ENCODE measurements at regions not wholly inside any gene's neighbourhood (a gene's known extent, or its start where the extent isn't known, plus 50 kb on each side); places are given as distances from the start of the nearest gene placed in this dataset.

- no peak for ATAC-seq (ENCODE audit: poor library complexity)
- ChIA-PET CTCF (no interaction called here), POLR2A (no interaction called here)
- Histone ChIP-seq H3K4me1 (ENCODE audit: insufficient read depth, low read length) (no peaks in the 10 kb centered on the region), H3K27ac (ENCODE audit: low read depth in 1 of 2, low read length in 2 of 2) (no peak overlapping the region), H3K4me3 (ENCODE audit: low read length) (no peak overlapping the region), H3K9me3 (ENCODE audit: control insufficient read depth in 1 of 2, insufficient read depth in 1 of 2, low read length in 2 of 2) (no peaks in the 10 kb centered on the region), H3K27me3 (ENCODE audit: control insufficient read depth in 1 of 2, insufficient read depth in 2 of 2, low read length in 2 of 2) (no peaks in the 10 kb centered on the region), H3K36me3 (ENCODE audit: insufficient read depth, low read length) (no peaks in the 10 kb centered on the region)
- H3K27me3 Mint-ChIP-seq, result no peaks in the 10 kb centered on the region
- H3K9me3 Mint-ChIP-seq, result no peaks in the 10 kb centered on the region
- H3K4me1 Mint-ChIP-seq (ENCODE audit: low read depth), result no peaks in the 10 kb centered on the region
- H3K4me3 Mint-ChIP-seq, result no peak overlapping the region
- intact Hi-C loops (cut with DNase I, micrococcal nuclease), result no loop called here
- no peak overlapping the region for H3K27ac Mint-ChIP-seq
- no peak for TF ChIP-seq CTCF (IDR thresholded peaks at IDR 0.05)
- DNase-seq, result no peak
- H3K36me3 Mint-ChIP-seq (ENCODE audit: low read depth), result no peaks in the 10 kb centered on the region
These were observed 102.1 kb upstream of the C1QTNF9B start for GRCh38 chr13:23999424-23999823.

DNA sequence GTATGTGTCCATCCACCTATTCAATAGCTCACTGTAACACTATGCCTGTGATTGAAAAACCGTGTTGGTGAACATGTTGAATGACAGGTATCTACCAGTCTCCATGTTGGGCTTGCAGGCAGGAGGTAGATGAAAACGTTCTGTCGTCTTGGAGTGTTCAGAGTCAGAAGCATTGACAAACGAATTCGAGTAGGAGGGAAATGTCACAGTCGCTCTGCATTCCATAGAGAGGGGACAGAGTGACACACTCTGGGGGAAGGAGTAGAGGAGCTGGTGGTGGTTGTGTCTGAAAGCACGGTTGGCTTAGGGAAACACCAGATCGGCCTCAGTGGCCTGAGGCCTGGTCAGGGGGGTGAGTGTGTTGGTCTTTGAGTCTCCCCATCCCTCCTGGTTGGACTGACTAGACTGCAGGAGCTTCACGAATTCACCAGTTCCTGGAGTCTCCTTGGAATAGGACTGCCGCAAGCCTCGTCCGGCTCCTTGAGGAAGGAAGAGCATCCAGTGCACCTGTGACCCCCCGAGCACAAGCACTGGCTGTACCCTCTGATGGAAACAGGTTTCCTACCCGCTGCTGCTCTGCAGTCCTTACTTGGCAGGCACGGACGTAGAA is 105.0 kb upstream of the C1QTNF9B start:
- no peak for DNase-seq
- POLR2A ChIA-PET, result no interaction called here
- Mint-ChIP-seq H3K4me1 (ENCODE audit: low read depth) (no peaks in the 10 kb centered on the region), H3K9me3 (no peaks in the 10 kb centered on the region), H3K27me3 (no peaks in the 10 kb centered on the region), H3K36me3 (ENCODE audit: low read depth) (no peaks in the 10 kb centered on the region), H3K27ac (no peak overlapping the region), H3K4me3 (no peak overlapping the region)
- CTCF ChIA-PET, result interaction anchor here (0.9 kb wide), 1 partner anchor 40 kb away, joined by 3 read pairs; no protein-coding TSS in a partner anchor
- H3K36me3 ChIP-seq (ENCODE audit: insufficient read depth, low read length), result no peaks in the 10 kb centered on the region
- TF ChIP-seq CTCF (IDR thresholded peaks at IDR 0.05), result no peak
- H3K4me3 ChIP-seq (ENCODE audit: low read length), result no peak overlapping the region
- no peaks in the 10 kb centered on the region for H3K4me1 ChIP-seq (ENCODE audit: insufficient read depth, low read length)
- intact Hi-C loops (cut with DNase I, micrococcal nuclease), result no loop called here
- ATAC-seq (ENCODE audit: poor library complexity), result no peak
- H3K27ac ChIP-seq (ENCODE audit: low read depth in 1 of 2, low read length in 2 of 2), result no peak overlapping the region
- H3K27me3 ChIP-seq (ENCODE audit: control insufficient read depth in 1 of 2, insufficient read depth in 2 of 2, low read length in 2 of 2), result no peaks in the 10 kb centered on the region
- H3K9me3 ChIP-seq (ENCODE audit: control insufficient read depth in 1 of 2, insufficient read depth in 1 of 2, low read length in 2 of 2), result no peaks in the 10 kb centered on the region

DNA sequence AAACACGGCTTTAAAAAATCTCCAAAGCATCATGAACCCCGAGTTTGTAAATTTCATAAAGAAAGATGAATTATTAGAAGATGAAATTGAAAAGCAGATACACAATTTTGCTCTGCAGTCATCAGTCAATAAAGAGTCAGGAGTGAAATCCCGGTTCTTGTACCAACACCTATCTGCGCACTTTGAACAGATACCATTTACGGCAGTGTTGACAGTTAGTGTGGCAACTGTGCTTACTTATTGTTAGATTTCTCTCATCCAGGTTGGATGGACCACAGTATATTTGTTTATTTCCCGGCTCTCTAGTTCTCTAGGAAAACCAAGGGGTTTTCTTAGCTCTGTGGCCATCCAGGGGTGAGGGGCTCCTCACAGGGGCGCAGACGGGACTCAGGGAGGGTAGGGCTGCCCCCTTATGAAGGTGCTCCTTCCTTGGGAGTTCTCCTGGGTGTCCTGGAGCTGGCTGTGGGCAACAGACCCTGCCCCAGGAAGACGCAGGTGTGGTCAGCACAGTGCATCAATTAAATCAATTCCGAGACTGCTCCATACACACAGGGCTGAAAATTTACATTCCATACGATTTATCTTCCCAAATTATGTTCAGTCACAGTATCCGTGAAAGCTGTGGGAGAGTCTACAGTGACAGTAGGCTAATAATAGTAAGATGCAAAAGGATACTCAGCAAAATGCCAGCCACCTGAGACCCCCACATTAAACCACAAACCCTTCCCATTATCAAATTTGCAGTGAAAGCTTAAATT is 107.0 kb upstream of the C1QTNF9B start:
- intact Hi-C loops (cut with DNase I, micrococcal nuclease), result no loop called here
- no peaks in the 10 kb centered on the region for H3K4me1 Mint-ChIP-seq (ENCODE audit: low read depth)
- POLR2A ChIA-PET, result no interaction called here
- Histone ChIP-seq H3K27me3 (ENCODE audit: control insufficient read depth in 1 of 2, insufficient read depth in 2 of 2, low read length in 2 of 2) (no peaks in the 10 kb centered on the region), H3K4me1 (ENCODE audit: insufficient read depth, low read length) (no peaks in the 10 kb centered on the region), H3K27ac (ENCODE audit: low read depth in 1 of 2, low read length in 2 of 2) (no peak overlapping the region), H3K9me3 (ENCODE audit: control insufficient read depth in 1 of 2, insufficient read depth in 1 of 2, low read length in 2 of 2) (no peaks in the 10 kb centered on the region), H3K4me3 (ENCODE audit: low read length) (no peak overlapping the region), H3K36me3 (ENCODE audit: insufficient read depth, low read length) (no peaks in the 10 kb centered on the region)
- TF ChIP-seq CTCF (IDR thresholded peaks at IDR 0.05), result no peak
- no peak overlapping the region for H3K27ac Mint-ChIP-seq
- H3K4me3 Mint-ChIP-seq, result no peak overlapping the region
- DNase-seq, result no peak
- H3K27me3 Mint-ChIP-seq, result no peaks in the 10 kb centered on the region
- CTCF ChIA-PET, result no interaction called here
- H3K36me3 Mint-ChIP-seq (ENCODE audit: low read depth), result no peaks in the 10 kb centered on the region
- no peaks in the 10 kb centered on the region for H3K9me3 Mint-ChIP-seq
- no peak for ATAC-seq (ENCODE audit: poor library complexity)

Measured in CD4-positive, alpha-beta T cell (primary cell).